ENCODE measurements at regions not wholly inside any gene's neighbourhood (a gene's known extent, or its start where the extent isn't known, plus 50 kb on each side); places are given as distances from the start of the nearest gene placed in this dataset.

DNA sequence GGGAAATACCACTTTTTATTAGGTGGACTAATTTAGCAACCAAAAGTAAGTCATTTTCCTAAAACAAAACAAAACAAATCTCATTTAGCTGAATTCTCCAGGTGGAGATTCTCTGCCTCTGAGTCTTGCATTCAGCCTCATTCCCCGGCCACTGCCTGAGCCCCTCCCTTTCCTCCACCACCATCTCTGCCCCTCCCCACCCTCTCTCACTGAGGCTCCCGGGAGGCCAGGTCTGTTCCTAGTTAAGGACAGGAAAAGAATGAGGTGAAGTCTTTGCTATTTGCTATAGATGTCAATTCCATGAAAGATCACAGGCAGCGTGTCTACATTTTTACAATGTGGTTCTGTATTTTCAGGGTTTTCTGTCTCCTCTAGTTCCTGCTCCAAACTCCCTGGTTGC is 83.0 kb upstream of the SOX11 start:
- no peak overlapping the region for H2AFZ ChIP-seq
- no peak overlapping the region for H3K4me2 ChIP-seq (ENCODE audit: low read length)
- H3K4me1 ChIP-seq: no peaks in the 10 kb centered on the region
- H3K4me3 ChIP-seq (ENCODE audit: low read depth, low read length): no peak overlapping the region
- no peaks in the 10 kb centered on the region for H3K36me3 ChIP-seq (ENCODE audit: control insufficient read depth, insufficient read depth, low read length)
- TF ChIP-seq, protein P1, sequence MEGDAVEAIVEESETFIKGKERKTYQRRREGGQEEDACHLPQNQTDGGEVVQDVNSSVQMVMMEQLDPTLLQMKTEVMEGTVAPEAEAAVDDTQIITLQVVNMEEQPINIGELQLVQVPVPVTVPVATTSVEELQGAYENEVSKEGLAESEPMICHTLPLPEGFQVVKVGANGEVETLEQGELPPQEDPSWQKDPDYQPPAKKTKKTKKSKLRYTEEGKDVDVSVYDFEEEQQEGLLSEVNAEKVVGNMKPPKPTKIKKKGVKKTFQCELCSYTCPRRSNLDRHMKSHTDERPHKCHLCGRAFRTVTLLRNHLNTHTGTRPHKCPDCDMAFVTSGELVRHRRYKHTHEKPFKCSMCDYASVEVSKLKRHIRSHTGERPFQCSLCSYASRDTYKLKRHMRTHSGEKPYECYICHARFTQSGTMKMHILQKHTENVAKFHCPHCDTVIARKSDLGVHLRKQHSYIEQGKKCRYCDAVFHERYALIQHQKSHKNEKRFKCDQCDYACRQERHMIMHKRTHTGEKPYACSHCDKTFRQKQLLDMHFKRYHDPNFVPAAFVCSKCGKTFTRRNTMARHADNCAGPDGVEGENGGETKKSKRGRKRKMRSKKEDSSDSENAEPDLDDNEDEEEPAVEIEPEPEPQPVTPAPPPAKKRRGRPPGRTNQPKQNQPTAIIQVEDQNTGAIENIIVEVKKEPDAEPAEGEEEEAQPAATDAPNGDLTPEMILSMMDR (IDR thresholded peaks at IDR 0.05): no peak
- H3K27me3 ChIP-seq (ENCODE audit: control insufficient read depth, insufficient read depth, low read length): no peaks in the 10 kb centered on the region
- no peak overlapping the region for H3K9ac ChIP-seq
- H3K9me3 ChIP-seq (ENCODE audit: control insufficient read depth, low read length): no peaks in the 10 kb centered on the region
- H3K27ac ChIP-seq: no peak overlapping the region
- H3K79me2 ChIP-seq: no peaks in the 10 kb centered on the region

DNA sequence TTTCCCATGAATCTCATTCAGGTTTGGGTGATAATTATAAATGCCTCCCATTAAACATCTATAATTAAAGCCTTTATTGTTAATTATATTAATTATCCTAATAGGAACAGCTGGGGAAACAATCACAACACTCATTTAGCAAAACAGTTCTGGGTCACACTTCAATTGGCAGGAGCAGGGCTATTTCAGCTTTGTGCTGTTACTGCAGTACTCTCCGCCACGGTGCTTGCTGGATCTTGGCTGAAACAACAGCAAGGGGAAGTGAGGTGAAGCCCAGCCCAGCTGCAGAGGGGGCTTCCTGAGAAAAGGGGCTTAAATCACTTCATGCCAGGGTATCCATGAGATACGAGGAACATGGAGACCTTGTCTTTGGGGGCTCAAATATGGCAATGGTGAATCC is 79.5 kb upstream of the SOX11 start:
- Histone ChIP-seq H3K27me3 (ENCODE audit: control insufficient read depth, insufficient read depth, low read length) (no peaks in the 10 kb centered on the region), H3K79me2 (no peaks in the 10 kb centered on the region), H3K9ac (no peak overlapping the region), H3K4me1 (no peaks in the 10 kb centered on the region), H3K27ac (no peak overlapping the region), H3K4me2 (ENCODE audit: low read length) (no peak overlapping the region), H3K4me3 (ENCODE audit: low read depth, low read length) (no peak overlapping the region), H2AFZ (no peak overlapping the region), H3K36me3 (ENCODE audit: control insufficient read depth, insufficient read depth, low read length) (no peaks in the 10 kb centered on the region), H3K9me3 (ENCODE audit: control insufficient read depth, low read length) (no peaks in the 10 kb centered on the region)
- TF ChIP-seq, protein P1 (IDR thresholded peaks at IDR 0.05): no peak

DNA sequence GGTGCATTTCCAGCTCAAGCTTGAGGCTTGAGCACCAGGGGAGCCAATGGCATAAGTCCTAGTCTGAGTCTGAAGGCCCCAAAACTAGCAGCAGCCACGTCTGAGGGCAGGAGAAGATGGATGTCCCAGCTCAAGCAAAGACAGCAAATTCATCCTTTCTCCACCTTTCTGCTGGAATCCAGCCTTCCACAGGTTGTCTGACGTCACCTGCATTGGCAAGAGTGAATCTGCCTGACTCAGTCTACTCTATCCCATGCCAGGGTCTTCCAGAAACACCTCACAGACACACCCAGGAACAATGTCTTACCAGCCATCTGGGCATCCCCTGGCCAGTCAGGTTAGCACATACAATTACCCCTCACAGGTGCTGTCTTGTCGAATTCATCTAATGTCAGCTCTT is 76.2 kb upstream of the SOX11 start:
- Histone ChIP-seq H3K4me2 (ENCODE audit: low read length) (no peak overlapping the region), H3K27ac (no peak overlapping the region), H3K9ac (no peak overlapping the region), H3K36me3 (ENCODE audit: control insufficient read depth, insufficient read depth, low read length) (no peaks in the 10 kb centered on the region), H2AFZ (no peak overlapping the region), H3K4me3 (ENCODE audit: low read depth, low read length) (no peak overlapping the region), H3K79me2 (no peaks in the 10 kb centered on the region), H3K9me3 (ENCODE audit: control insufficient read depth, low read length) (no peaks in the 10 kb centered on the region), H3K27me3 (ENCODE audit: control insufficient read depth, insufficient read depth, low read length) (no peaks in the 10 kb centered on the region), H3K4me1 (no peaks in the 10 kb centered on the region)
- TF ChIP-seq, protein P1 (IDR thresholded peaks at IDR 0.05): no peak

DNA sequence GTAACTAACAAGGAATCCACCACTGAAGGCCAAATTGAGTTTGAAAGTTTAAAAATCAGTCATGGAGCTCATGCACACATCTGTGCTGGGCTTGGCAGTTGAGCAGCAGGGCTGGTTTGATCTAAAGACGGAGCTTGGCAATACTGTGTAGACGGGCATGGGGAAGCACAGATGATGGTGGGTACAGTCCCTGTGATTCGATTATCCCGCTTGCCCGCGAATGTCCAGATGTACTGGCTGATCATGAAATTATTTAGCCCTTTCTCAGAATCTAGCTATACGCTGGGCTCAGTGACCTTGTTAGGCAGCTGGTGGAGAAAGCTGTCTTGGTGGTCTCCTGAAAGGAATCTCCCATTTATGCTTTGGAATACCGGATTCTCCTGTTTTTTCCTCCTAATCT is 74.8 kb upstream of the SOX11 start:
- Histone ChIP-seq H3K9ac (no peak overlapping the region), H3K27ac (no peak overlapping the region), H3K4me1 (no peaks in the 10 kb centered on the region), H3K4me2 (ENCODE audit: low read length) (no peak overlapping the region), H3K4me3 (ENCODE audit: low read depth, low read length) (no peak overlapping the region), H3K9me3 (ENCODE audit: control insufficient read depth, low read length) (no peaks in the 10 kb centered on the region), H3K79me2 (no peaks in the 10 kb centered on the region), H3K36me3 (ENCODE audit: control insufficient read depth, insufficient read depth, low read length) (no peaks in the 10 kb centered on the region), H3K27me3 (ENCODE audit: control insufficient read depth, insufficient read depth, low read length) (no peaks in the 10 kb centered on the region), H2AFZ (no peak overlapping the region)
- TF ChIP-seq, protein P1 (IDR thresholded peaks at IDR 0.05): no peak

DNA sequence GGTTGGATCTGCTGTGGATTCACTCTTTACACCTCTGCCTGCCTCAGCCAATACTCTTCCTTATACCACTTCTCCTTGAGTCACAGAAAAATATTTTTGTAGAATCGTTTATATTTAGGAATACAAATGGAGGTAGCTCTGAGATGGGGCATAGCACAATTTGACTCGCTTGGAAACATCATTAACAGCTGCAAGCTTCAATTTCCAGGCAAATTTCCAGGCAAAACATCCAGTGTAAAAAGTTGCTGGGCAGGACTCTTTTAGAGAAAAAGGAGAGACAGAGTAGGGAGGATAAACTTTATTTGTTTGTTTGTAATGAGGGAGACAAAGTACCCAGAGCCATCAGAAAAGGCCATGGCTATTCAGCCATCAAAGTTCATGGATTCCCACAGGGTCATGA is 74.4 kb upstream of the SOX11 start:
- H3K9ac ChIP-seq: no peak overlapping the region
- no peak overlapping the region for H3K4me2 ChIP-seq (ENCODE audit: low read length)
- no peak overlapping the region for H3K27ac ChIP-seq
- no peaks in the 10 kb centered on the region for H3K9me3 ChIP-seq (ENCODE audit: control insufficient read depth, low read length)
- H3K4me1 ChIP-seq: no peaks in the 10 kb centered on the region
- no peaks in the 10 kb centered on the region for H3K27me3 ChIP-seq (ENCODE audit: control insufficient read depth, insufficient read depth, low read length)
- H3K79me2 ChIP-seq: no peaks in the 10 kb centered on the region
- no peak overlapping the region for H2AFZ ChIP-seq
- H3K36me3 ChIP-seq (ENCODE audit: control insufficient read depth, insufficient read depth, low read length): no peaks in the 10 kb centered on the region
- TF ChIP-seq, protein P1 (IDR thresholded peaks at IDR 0.05): no peak
- H3K4me3 ChIP-seq (ENCODE audit: low read depth, low read length): no peak overlapping the region

Data from parathyroid adenoma (tissue), 2 donors.